G401 (cell line): ENCODE measurements at regions not wholly inside any gene's neighbourhood (a gene's known extent, or its start where the extent isn't known, plus 50 kb on each side); places are given as distances from the start of the nearest gene placed in this dataset.
"Not testable (repeated sequence)": the region's sequence is repeated elsewhere in the genome, so short reads cannot be mapped to it uniquely, and the experiment has no call there.

Source experiments
- DNase-seq: peaks from one replicate; pipeline ENCODE4 v3.0.0-alpha.2; 2015; ENCODE audit warnings: low spot score
- in situ Hi-C: cut with HindIII; loops from 2 replicates; pipeline ENCODE4 v1.10.0; 2016; ENCODE audit warnings: low sequenced_read_pairs, mixed read lengths

DNA sequence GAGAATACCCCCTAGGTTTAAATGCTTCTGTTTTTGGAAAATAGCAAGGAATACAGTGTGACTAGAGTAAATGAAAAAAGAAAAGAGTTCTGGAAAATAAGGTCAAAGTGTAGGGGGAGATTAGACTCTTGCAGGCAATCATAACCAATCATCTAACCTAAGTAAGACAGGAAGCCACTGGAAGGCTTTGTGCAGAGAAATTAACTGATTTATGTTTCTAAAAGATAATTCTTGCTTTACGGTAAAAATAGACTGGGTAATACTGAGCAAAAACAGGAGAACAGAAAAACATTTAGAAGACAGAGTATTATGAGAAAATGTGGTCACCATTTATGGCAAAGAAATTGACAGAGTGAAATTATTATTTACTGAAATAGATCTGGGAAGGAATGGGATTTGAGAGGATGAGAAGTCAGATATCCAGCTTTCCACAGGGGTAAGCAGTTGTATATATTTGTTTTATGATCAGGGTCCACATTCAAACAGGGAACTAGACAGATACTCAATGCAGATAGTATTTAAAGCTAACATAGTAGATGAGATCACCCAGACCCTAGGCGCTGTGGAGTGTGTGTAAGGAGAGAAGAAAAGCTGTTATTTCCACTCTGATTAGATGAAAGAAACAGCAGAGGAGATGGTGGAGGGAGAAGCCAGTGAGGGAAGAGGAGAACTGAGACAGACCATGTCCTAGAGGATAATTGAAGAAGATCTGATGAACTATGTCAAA lies 1225.3 kb downstream of the CDH11 start:
- in situ Hi-C loops = no loop called here
- no peak for DNase-seq

DNA sequence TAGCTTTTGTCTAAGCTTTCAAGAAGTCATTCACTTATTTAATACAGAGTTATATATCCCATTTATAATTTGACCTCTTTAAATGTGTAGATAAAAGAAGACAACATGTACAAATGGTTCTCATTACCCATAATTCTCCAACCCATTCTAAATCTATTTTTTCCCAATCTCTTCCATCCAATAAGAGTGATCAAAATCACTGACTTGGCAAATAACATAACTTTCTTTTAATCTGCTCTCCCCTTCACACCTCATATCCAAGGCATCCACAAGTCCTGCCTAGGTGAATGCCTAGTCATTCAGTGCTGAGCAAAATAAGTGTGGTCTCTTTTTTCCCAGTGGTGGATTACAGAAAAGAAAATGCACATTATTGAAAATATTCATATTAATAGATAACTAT lies 1231.1 kb downstream of the CDH11 start:
- in situ Hi-C loops = no loop called here
- DNase-seq = no peak

DNA sequence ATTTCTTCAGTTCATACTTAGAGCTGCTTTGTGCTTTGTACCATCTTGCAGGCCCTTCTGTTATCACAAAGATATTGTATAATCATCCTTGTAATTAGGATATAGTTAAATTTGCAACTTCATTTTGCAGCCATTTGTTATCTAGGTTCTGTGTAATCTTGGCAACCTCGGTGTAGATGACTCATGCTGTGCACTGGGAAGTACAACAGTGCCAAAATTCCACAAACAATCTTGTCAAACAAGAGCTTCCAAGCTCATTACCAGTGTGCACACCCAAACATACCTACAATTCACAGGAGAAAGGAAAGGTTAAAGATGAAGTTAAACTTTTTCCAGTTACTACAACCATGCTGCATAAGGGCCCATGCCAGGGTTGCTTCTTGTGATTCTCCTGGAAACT lies 1231.8 kb downstream of the CDH11 start:
- in situ Hi-C loops = no loop called here
- peak; percentile 95 for DNase-seq

DNA sequence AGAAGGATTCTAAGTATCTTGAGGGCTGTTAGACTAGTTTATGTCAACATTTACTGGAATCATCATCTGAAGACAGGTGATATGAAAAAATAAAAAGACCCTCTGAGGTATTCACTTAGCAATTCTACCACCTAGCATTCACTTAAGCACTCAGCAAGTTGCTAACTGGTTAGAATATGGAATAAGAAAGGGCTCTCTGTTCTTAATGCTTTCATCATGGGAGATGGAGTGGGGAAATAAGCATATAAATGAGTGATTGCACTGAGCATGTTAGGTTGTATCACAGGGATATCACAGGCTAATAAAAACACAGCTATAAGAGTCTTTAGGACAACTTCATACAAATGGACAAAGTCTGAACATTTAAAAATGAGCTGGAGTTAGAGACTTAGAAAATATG lies 1238.8 kb downstream of the CDH11 start:
- in situ Hi-C loops = no loop called here
- no peak for DNase-seq

DNA sequence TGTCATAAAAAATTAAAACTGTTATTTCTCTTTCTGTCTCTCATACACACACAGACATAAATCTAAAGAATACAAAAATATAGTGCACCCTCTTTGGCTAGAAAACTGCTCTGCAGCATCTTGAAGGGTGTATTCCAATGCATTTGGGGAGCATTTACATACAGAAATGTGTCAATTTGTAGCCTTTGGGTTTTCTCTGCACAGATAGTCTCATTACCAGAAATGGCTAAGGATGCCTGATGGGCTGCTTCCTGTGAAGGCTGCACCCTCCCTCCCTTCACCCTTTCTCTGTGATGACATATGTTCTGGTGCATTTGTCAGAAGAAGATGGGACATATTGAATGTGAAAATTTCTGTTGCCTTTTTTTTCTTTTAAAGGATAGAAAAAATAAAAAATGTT lies 1239.3 kb downstream of the CDH11 start:
- DNase-seq = peak; percentile 33
- in situ Hi-C loops = no loop called here

DNA sequence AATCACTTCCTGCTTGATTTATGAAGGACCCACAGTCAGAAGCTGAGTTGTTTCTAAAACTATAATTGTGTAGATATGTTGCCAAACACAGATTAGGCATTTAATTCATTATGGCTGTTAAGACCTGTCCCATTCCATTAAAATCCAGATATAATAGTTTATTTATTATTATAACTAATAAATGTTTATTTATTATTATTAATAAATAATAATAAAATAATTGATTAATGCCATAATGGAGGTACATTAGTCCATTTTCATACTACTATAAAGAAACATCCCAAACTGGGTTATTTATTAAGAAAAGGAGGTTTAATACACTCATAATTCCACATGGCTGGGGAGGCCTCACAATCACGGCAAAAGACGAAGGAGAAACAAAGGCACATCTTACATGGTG lies 1240.9 kb downstream of the CDH11 start:
- DNase-seq = no peak
- in situ Hi-C loops = no loop called here

DNA sequence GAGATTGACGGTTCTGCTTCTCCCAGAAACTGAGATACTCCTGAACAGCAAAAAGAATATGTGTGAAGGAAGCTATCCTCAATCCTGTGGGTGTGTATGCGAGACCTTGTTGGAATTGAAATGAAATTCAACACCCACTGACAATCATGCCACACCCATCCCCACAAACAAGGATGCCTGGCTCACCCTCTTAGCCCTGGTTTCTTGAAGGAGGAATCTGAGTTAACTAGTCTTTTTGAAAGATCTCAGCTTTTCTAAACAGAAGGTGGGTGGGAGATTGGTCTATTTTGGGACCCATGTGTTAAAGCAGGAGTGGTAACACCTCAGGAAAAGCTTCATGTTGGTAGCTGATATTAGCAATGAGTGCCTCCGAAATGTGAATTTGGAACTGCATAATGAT lies 1244.5 kb downstream of the CDH11 start:
- in situ Hi-C loops = no loop called here
- DNase-seq = no peak

DNA sequence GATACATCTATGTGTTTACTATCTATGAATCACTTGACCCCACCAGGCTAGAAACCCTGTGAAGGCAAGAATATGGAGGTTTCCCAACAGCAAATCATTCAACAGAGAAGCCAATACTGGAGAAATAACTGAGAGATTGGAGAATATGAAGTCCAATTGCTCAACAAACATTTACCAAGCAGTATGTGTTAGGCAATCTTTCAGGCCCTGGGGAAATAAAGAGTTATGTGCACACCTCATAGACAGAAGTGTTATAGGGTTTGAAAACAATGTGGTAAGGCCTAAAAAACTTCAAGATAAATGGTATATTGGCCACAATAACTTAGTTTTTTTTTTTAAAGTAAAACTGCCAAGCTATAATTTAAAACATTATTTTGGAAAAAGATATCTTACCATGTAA lies 1245.8 kb downstream of the CDH11 start:
- DNase-seq = no peak
- in situ Hi-C loops = no loop called here

DNA sequence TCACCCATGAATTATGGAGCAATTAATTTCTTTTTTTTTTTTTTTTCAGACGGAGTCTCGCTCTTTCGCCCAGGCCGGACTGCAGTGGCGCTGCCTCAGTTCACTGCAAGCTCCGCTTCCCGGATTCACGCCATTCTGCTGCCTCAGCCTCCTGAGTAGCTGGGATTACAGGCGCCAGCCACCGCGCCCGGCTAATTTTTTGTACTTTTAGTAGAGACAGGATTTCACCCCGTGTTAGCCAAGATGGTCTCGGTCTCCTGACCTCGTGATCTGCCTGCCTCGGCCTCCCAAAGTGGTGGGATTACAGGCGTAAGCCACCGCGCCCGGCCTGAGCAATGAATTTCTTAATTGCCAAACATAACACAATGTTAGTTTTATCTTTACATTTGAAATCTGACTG lies 1261.2 kb downstream of the CDH11 start:
- DNase-seq, in situ Hi-C loops: not testable (repeated sequence)

DNA sequence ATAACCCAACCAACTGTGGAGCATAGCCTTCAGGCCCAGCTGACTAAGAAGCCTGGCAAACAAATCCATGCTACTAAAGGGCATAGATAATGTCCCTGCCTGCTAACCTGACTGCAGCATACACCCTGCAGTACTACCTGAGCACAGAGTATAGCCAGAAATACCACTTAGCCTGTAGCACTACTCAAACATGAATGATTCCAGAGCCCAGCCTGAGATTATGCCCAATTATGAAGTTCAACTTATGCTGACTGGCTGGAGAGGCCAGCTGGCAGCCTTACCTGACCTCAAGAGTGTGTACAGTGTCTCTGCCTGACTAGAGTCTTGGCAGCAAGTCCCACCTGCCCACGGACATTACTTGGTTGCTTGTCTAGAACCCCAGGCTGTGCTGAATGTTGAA lies 1265.3 kb downstream of the CDH11 start:
- DNase-seq = no peak
- in situ Hi-C loops = no loop called here

DNA sequence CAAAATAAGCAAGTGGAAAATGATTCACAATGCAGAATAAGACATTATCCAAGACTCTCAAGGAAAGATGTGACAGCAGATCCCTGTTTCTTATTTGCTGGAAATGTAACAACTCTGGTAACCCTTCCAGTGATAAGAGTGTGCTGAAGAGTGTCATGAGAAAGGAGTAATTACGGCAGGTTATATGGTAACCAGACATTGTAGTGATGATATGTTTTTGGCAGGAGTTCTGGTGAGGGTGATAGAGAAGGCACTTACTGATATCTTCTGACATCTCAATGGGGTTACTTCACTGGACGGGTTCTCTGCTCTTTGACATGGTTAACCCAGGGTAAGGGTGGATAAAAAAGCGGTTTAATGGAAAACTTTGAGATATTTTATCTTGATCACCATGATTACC lies 1270.9 kb downstream of the CDH11 start:
- in situ Hi-C loops = no loop called here
- no peak for DNase-seq

DNA sequence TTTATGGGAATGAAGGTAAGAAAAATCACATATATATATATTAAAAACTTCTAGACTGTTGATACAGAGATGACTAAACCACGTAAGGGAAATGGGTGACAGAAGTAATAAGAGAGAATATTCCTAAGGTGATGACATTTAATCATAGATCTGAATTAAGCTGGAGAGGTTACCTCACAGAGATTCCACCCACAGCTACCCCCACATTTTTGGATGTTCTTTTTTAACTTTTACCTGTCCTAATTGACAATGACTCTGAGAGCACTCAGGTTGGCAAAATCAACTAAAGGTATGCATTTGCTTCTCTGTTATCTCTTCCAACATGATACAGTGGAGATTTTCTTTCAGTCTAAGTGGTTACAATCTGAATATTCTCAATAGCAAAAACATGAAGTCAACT lies 1280.6 kb downstream of the CDH11 start:
- in situ Hi-C loops = no loop called here
- DNase-seq = no peak

DNA sequence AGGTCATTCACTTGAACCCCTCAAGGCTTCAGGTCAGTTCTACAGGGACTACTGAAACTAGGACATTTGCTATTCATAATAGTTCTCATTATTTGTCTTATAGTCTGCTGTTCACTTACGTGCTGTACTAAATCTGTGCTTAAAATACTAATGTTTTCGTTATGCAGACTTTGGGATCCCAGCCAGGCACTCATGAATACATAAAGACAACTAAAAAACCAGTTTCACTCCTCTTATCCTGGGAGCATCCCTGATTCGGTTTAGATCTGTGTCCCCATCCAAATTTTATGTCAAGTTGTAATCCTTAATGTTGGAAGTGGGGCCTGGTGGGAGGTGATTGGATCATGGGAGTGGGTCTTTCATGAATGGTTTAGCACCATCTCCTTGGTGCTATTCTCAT lies 1291.8 kb downstream of the CDH11 start:
- DNase-seq = no peak
- in situ Hi-C loops = no loop called here

DNA sequence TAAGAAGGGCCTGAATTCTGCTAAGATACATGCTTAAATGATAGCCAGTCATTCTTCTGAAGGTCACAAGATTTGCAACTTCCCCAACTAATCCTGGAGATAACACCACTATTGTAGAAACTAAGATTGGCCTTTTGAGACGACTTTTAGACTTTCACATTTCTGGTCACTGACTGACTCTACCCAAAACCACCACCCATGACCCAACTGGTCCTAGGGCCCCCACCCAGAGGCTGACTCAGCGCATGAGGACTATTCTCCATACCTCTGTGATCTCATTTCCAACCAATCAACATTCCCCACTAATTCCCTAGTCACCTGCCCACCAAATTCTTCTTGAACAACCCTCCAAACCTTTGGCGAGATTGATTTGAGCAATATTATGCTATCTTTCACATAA lies 1299.0 kb downstream of the CDH11 start:
- DNase-seq = no peak
- in situ Hi-C loops = no loop called here

DNA sequence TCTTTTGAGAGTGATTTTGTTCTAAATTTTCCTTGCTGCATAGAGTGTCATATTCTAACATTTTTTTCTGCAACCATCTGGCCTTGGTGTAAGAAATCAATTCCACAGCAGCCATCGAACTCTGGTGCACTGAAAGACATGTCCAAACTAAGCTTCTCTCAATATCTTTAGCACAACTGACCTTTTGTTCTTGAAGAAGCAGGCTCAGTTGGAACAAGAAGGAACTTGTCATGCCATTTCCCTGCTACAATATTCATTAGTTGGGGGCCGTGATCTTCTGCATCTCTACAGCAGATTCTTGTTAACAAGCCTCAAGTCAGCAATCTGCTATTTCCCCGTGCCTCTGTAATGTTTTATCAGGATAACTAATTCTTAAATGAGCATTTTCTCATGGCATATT lies 1305.6 kb downstream of the CDH11 start:
- DNase-seq = no peak
- in situ Hi-C loops = no loop called here

DNA sequence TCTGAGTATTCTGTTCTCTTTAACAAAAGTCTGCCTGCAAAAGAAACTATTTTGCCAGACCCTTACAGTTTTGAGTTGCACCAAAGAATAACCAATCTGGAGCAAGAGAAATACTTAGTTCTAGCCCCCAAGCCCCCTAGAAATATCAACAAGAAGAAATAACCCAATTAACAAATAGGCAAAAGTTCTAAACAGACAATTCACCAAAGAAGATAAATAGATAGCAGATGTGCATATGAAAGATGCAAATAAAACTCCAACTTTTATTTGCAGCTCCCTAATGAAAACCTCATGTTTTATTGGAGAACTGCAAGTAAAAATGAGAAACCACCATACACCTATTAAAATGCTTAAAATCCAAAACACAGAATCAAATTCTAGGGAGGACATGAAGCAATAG lies 1308.0 kb downstream of the CDH11 start:
- in situ Hi-C loops = no loop called here

DNA sequence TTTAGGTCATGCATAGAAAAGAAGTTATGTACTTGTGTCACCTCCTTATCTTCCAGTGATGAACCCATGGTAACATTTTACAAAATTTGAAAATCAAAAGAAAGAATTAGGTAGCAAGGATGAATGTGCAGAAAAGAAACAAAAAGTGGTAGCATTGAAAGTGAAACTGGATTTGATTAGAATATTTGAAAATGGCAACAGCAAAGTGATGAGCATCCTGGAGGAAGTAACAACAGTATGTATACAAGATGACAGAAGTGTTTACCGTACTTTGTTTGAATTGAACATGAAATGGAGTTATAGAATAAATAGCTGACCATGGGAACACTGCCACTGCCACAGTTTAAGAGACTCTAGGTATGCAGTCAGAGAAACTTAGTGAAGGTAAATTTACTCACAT lies 1313.1 kb downstream of the CDH11 start:
- in situ Hi-C loops = no loop called here
- no peak for DNase-seq

More for the DNA sequence above, 1308.0 kb downstream of the CDH11 start:
- no peak for DNase-seq

DNA sequence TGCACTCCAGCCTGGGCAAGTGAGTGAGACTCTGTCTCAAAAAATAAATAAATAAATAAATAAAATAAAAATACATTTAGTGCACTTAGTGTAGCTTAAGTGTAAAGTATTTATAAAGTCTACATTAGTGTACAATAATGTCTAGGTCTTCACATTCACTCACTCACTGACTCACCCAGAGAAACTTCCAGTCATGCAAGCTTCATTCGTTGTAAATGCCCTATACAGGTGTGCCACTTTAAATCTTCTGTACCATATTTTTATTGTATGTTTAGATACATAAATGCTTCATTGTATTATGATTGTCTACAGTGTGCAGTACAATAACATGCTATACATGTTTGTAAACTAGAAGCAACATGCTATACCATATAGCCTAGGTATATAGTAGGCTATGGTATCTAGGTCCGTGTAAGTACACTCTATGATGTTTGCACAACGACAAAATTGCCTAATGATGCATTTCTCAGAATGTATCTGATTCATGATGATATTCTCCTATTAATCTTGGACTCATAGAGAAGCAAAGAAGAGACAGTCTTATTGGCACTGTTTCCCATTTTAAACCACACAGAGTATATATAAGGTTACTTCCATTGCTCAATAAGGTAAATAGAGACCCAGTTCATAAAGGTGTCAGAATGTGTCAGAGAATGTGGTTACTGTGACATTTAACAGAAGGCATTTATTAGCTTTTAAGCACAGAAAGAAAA lies 1314.9 kb downstream of the CDH11 start:
- in situ Hi-C loops = no loop called here
- no peak for DNase-seq

DNA sequence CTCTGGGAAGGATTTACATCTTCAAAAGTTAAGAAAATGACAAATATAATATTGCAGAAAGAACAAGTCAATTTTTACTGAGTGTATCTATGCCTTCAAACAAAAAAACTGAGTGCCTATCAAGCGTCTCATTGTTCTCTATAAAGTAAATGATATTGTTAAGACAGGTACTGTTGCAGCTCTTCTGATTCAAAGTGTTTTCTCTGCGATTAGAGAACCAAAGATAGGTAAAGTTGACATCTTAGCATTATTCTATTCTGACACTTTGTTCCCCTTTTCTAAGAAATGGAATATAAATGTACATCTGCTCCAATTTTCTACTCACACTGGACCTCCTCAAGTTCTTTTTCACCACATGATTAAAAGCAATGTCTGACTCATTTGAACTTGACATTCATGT lies 1317.7 kb downstream of the CDH11 start:
- in situ Hi-C loops = no loop called here
- no peak for DNase-seq

DNA sequence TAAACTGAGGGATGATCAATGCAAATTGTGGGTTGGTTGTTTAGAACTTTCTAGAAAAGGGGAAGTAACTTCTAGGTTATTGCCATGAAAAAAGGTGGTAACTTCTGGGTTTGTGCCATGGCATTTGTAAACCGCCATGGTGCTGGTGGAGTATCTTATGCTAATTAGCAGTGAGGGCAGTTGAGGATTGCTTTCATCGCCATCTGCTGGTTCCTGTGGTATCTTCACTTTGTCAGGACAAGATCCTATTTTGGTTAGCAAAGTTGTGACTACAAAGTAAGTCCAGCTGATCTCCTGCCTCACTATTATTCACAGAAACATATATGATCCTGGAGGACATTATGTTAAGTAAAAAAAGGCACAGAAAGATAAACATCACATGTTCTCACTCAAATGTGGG lies 1332.3 kb downstream of the CDH11 start:
- DNase-seq = no peak
- in situ Hi-C loops = no loop called here

DNA sequence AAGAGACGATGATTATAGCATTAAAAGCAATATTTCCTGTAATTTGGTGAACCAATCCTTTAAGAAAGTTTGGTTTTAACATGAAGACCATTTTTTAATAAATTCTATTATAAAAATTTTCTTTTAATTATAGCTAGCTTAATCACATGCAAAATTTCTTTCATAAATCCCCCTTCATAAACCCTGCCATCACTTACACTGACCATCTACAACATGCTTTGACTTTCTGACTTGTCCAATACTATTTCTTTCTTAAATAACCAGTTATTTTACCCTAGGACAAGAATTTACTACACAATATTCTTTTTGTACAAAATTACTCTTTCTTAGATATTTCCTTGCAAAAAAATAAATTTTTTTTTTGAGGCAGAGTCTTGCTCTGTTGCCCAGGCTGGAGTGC lies 1334.8 kb downstream of the CDH11 start:
- in situ Hi-C loops = no loop called here

More for the DNA sequence above, 1334.8 kb downstream of the CDH11 start:
- no peak for DNase-seq
